ENCODE measurements at regions not wholly inside any gene's neighbourhood (a gene's known extent, or its start where the extent isn't known, plus 50 kb on each side); places are given as distances from the start of the nearest gene placed in this dataset.
"Not testable (repeated sequence)": the region's sequence is repeated elsewhere in the genome, so short reads cannot be mapped to it uniquely, and the experiment has no call there.

- Histone ChIP-seq H3K27ac (ENCODE audit: low read length) (no peak overlapping the region), H3K27me3 (ENCODE audit: control insufficient read depth, insufficient read depth, low read length) (peaks cover 2% of the 10 kb centered on the region), H3K4me1 (ENCODE audit: control insufficient read depth, insufficient read depth, low read length) (no peaks in the 10 kb centered on the region), H3K4me3 (ENCODE audit: low read length) (no peak overlapping the region), H3K9me3 (replicated peaks; ENCODE audit: control insufficient read depth, low read depth, low read length) (no peaks in the 10 kb centered on the region), H3K36me3 (ENCODE audit: control insufficient read depth, insufficient read depth, low read length) (no peaks in the 10 kb centered on the region)
- DNase-seq: no peak
Measured at GRCh38 chrX:14355556-14355955, 173.8 kb upstream of the GLRA2 start.

- Histone ChIP-seq H3K4me3 (ENCODE audit: low read length) (no peak overlapping the region), H3K36me3 (ENCODE audit: control insufficient read depth, insufficient read depth, low read length) (no peaks in the 10 kb centered on the region), H3K4me1 (ENCODE audit: control insufficient read depth, insufficient read depth, low read length) (no peaks in the 10 kb centered on the region), H3K27me3 (ENCODE audit: control insufficient read depth, insufficient read depth, low read length) (peaks cover 2% of the 10 kb centered on the region), H3K9me3 (replicated peaks; ENCODE audit: control insufficient read depth, low read depth, low read length) (peaks cover 3% of the 10 kb centered on the region), H3K27ac (ENCODE audit: low read length) (no peak overlapping the region)
- WGBS (ENCODE audit: insufficient coverage): no CpG with 5 or more reads among the region's 3 CpGs
- peak; percentile 70 for DNase-seq
Measured at GRCh38 chrX:14354521-14354920, 174.8 kb upstream of the GLRA2 start.

GRCh38 chrX:14352511-14352910, 176.8 kb upstream of the GLRA2 start:
- no CpG with 5 or more reads among the region's 1 CpG for WGBS (ENCODE audit: insufficient coverage)
- DNase-seq: no peak
- H3K9me3 ChIP-seq (replicated peaks; ENCODE audit: control insufficient read depth, low read depth, low read length): peaks cover 4% of the 10 kb centered on the region

GRCh38 chrX:14351611-14352303, 177.6 kb upstream of the GLRA2 start:
- H3K4me3 ChIP-seq (ENCODE audit: low read length): no peak overlapping the region
- H3K4me1 ChIP-seq (ENCODE audit: control insufficient read depth, insufficient read depth, low read length): no peaks in the 10 kb centered on the region
- H3K9me3 ChIP-seq (replicated peaks; ENCODE audit: control insufficient read depth, low read depth, low read length): peaks cover 4% of the 10 kb centered on the region
- no peak overlapping the region for H3K27ac ChIP-seq (ENCODE audit: low read length)
- WGBS (ENCODE audit: insufficient coverage): no CpG with 5 or more reads among the region's 5 CpGs
- peak; percentile 22 for DNase-seq
- H3K36me3 ChIP-seq (ENCODE audit: control insufficient read depth, insufficient read depth, low read length): no peaks in the 10 kb centered on the region
- no peaks in the 10 kb centered on the region for H3K27me3 ChIP-seq (ENCODE audit: control insufficient read depth, insufficient read depth, low read length)

More at GRCh38 chrX:14352511-14352910, 176.8 kb upstream of the GLRA2 start:
- no peaks in the 10 kb centered on the region for H3K36me3 ChIP-seq (ENCODE audit: control insufficient read depth, insufficient read depth, low read length)
- H3K4me3 ChIP-seq (ENCODE audit: low read length): no peak overlapping the region
- H3K27me3 ChIP-seq (ENCODE audit: control insufficient read depth, insufficient read depth, low read length): peaks cover 1% of the 10 kb centered on the region
- no peaks in the 10 kb centered on the region for H3K4me1 ChIP-seq (ENCODE audit: control insufficient read depth, insufficient read depth, low read length)
- H3K27ac ChIP-seq (ENCODE audit: low read length): no peak overlapping the region

GRCh38 chrX:14347523-14347922, 181.8 kb upstream of the GLRA2 start:
- Histone ChIP-seq H3K4me1 (ENCODE audit: control insufficient read depth, insufficient read depth, low read length) (no peaks in the 10 kb centered on the region), H3K27me3 (ENCODE audit: control insufficient read depth, insufficient read depth, low read length) (no peaks in the 10 kb centered on the region), H3K4me3 (ENCODE audit: low read length) (no peak overlapping the region), H3K36me3 (ENCODE audit: control insufficient read depth, insufficient read depth, low read length) (no peaks in the 10 kb centered on the region), H3K27ac (ENCODE audit: low read length) (no peak overlapping the region), H3K9me3 (replicated peaks; ENCODE audit: control insufficient read depth, low read depth, low read length) (peaks cover 4% of the 10 kb centered on the region)
- DNase-seq: no peak

- H3K27ac ChIP-seq (ENCODE audit: low read length): no peak overlapping the region
- H3K4me1 ChIP-seq (ENCODE audit: control insufficient read depth, insufficient read depth, low read length): no peaks in the 10 kb centered on the region
- no peaks in the 10 kb centered on the region for H3K9me3 ChIP-seq (replicated peaks; ENCODE audit: control insufficient read depth, low read depth, low read length)
- DNase-seq: no peak
- H3K36me3 ChIP-seq (ENCODE audit: control insufficient read depth, insufficient read depth, low read length): no peaks in the 10 kb centered on the region
- H3K27me3 ChIP-seq (ENCODE audit: control insufficient read depth, insufficient read depth, low read length): no peaks in the 10 kb centered on the region
- no peak overlapping the region for H3K4me3 ChIP-seq (ENCODE audit: low read length)
- no CpG with 5 or more reads among the region's 3 CpGs for WGBS (ENCODE audit: insufficient coverage)
Measured at GRCh38 chrX:14344172-14344940, 185.0 kb upstream of the GLRA2 start.

GRCh38 chrX:14309431-14309830, 219.9 kb upstream of the GLRA2 start:
- Histone ChIP-seq H3K27ac (ENCODE audit: low read length) (no peak overlapping the region), H3K27me3 (ENCODE audit: control insufficient read depth, insufficient read depth, low read length) (no peaks in the 10 kb centered on the region), H3K9me3 (replicated peaks; ENCODE audit: control insufficient read depth, low read depth, low read length) (no peaks in the 10 kb centered on the region), H3K4me1 (ENCODE audit: control insufficient read depth, insufficient read depth, low read length) (no peaks in the 10 kb centered on the region), H3K36me3 (ENCODE audit: control insufficient read depth, insufficient read depth, low read length) (no peaks in the 10 kb centered on the region), H3K4me3 (ENCODE audit: low read length) (no peak overlapping the region)
- peak; percentile 82 for DNase-seq
- no CpG with 5 or more reads among the region's 1 CpG for WGBS (ENCODE audit: insufficient coverage)

- DNase-seq; H3K9me3 ChIP-seq (replicated peaks; ENCODE audit: control insufficient read depth, low read depth, low read length); H3K4me1 ChIP-seq (ENCODE audit: control insufficient read depth, insufficient read depth, low read length); H3K27me3 ChIP-seq (ENCODE audit: control insufficient read depth, insufficient read depth, low read length); H3K36me3 ChIP-seq (ENCODE audit: control insufficient read depth, insufficient read depth, low read length); H3K4me3 ChIP-seq (ENCODE audit: low read length); H3K27ac ChIP-seq (ENCODE audit: low read length): not testable (repeated sequence)
- 67% methylated on average over 1 of the region's 3 CpGs for WGBS (ENCODE audit: insufficient coverage)
Measured at GRCh38 chrX:14308976-14309375, 220.4 kb upstream of the GLRA2 start.

- no peak for DNase-seq
- Histone ChIP-seq H3K27me3 (ENCODE audit: control insufficient read depth, insufficient read depth, low read length) (no peaks in the 10 kb centered on the region), H3K4me3 (ENCODE audit: low read length) (no peak overlapping the region), H3K27ac (ENCODE audit: low read length) (no peak overlapping the region), H3K9me3 (replicated peaks; ENCODE audit: control insufficient read depth, low read depth, low read length) (no peaks in the 10 kb centered on the region), H3K4me1 (ENCODE audit: control insufficient read depth, insufficient read depth, low read length) (no peaks in the 10 kb centered on the region), H3K36me3 (ENCODE audit: control insufficient read depth, insufficient read depth, low read length) (no peaks in the 10 kb centered on the region)
- 67% methylated on average over 1 of the region's 2 CpGs for WGBS (ENCODE audit: insufficient coverage)
Measured at GRCh38 chrX:14303891-14304290, 225.4 kb upstream of the GLRA2 start.

GRCh38 chrX:14302561-14302960, 226.8 kb upstream of the GLRA2 start:
- not testable (repeated sequence) for H3K9me3 ChIP-seq (replicated peaks; ENCODE audit: control insufficient read depth, low read depth, low read length); H3K27ac ChIP-seq (ENCODE audit: low read length); DNase-seq; H3K36me3 ChIP-seq (ENCODE audit: control insufficient read depth, insufficient read depth, low read length); H3K27me3 ChIP-seq (ENCODE audit: control insufficient read depth, insufficient read depth, low read length); H3K4me1 ChIP-seq (ENCODE audit: control insufficient read depth, insufficient read depth, low read length); H3K4me3 ChIP-seq (ENCODE audit: low read length)
- 91% methylated on average over 27 of the region's 28 CpGs for WGBS (ENCODE audit: insufficient coverage)
